SK-N-SH treated with all-trans-retinoic acid at 6 μM for 48 hours (cell line): ENCODE measurements at regions not wholly inside any gene's neighbourhood (a gene's known extent, or its start where the extent isn't known, plus 50 kb on each side); places are given as distances from the start of the nearest gene placed in this dataset.

Source experiments
- BACH2 ChIP-seq: fragments of 250-450 bp; sonication (Bioruptor Pico); IDR thresholded peaks from 2 replicates; pipeline ENCODE4 v1.9.0; 2021; ENCODE audit warnings: mild to moderate bottlenecking, borderline replicate concordance
- CREB5 ChIP-seq: fragments of 250-450 bp; sonication (Bioruptor Pico); IDR thresholded peaks from 2 replicates; pipeline ENCODE4 v1.5.1; 2020; ENCODE audit warnings: low read depth, mild to moderate bottlenecking, moderate library complexity
- CSDC2 ChIP-seq: fragments of 250-450 bp; sonication (Bioruptor Pico); IDR thresholded peaks from 2 replicates; pipeline ENCODE4 v1.5.0; 2020; ENCODE audit warnings: mild to moderate bottlenecking, moderate library complexity
- PATZ1 ChIP-seq: fragments of 250-450 bp; sonication (Bioruptor Pico); IDR thresholded peaks from 2 replicates; pipeline ENCODE4 v1.8.0; 2020; ENCODE audit warnings: mild to moderate bottlenecking, moderate library complexity, borderline replicate concordance
- RARB ChIP-seq: fragments of 250-450 bp; sonication (Bioruptor Pico); IDR thresholded peaks from 2 replicates; pipeline ENCODE4 v1.8.0; 2021; ENCODE audit warnings: mild to moderate bottlenecking, moderate library complexity
- ZFP3 ChIP-seq: fragments of 250-450 bp; sonication (Bioruptor Pico); IDR thresholded peaks from 2 replicates; pipeline ENCODE4 v1.5.0; 2020; ENCODE audit warnings: mild to moderate bottlenecking, moderate library complexity
- TF ChIP-seq, protein P1 (sequence below): fragments of 250-450 bp; sonication (Bioruptor Pico); IDR thresholded peaks from 2 replicates; pipeline ENCODE4 v1.5.1; 2021; ENCODE audit warnings: mild to moderate bottlenecking, moderate library complexity

GRCh38 chr1:83055391-83056170 is 943.4 kb downstream of the TTLL7 start:
- TF ChIP-seq PATZ1 (CRISPR knock-in tag) = no peak
- no peak for TF ChIP-seq CREB5
- TF ChIP-seq CSDC2 = no peak
- TF ChIP-seq, protein P1, sequence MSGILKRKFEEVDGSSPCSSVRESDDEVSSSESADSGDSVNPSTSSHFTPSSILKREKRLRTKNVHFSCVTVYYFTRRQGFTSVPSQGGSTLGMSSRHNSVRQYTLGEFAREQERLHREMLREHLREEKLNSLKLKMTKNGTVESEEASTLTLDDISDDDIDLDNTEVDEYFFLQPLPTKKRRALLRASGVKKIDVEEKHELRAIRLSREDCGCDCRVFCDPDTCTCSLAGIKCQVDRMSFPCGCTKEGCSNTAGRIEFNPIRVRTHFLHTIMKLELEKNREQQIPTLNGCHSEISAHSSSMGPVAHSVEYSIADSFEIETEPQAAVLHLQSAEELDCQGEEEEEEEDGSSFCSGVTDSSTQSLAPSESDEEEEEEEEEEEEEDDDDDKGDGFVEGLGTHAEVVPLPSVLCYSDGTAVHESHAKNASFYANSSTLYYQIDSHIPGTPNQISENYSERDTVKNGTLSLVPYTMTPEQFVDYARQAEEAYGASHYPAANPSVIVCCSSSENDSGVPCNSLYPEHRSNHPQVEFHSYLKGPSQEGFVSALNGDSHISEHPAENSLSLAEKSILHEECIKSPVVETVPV (CRISPR knock-in tag) = no peak
- no peak for TF ChIP-seq BACH2 (CRISPR knock-in tag)
- no peak for TF ChIP-seq ZFP3 (CRISPR knock-in tag)
- no peak for TF ChIP-seq RARB (CRISPR knock-in tag)
